ENCODE measurements at regions not wholly inside any gene's neighbourhood (a gene's known extent, or its start where the extent isn't known, plus 50 kb on each side); places are given as distances from the start of the nearest gene placed in this dataset.

DNA sequence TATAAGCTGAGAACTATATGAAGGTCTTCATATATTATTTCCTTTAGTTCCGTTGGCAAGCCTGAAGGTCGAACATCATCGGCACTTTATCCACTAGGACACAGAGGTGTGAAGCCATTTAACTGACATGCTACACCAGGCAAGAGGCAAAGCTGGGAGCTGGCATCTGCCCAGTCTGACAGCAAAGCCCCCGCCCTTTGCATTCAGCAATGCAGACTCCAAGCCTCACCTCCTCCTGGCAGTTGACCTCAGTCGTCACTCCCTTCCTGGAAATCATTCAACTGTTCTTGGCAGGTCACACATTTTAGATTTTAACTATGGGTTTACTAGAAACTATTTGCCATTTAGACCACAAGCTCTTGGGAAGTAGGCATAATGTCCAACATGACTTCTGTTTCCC, 135.8 kb upstream of the FRG1 start:
- TF ChIP-seq, protein P1, sequence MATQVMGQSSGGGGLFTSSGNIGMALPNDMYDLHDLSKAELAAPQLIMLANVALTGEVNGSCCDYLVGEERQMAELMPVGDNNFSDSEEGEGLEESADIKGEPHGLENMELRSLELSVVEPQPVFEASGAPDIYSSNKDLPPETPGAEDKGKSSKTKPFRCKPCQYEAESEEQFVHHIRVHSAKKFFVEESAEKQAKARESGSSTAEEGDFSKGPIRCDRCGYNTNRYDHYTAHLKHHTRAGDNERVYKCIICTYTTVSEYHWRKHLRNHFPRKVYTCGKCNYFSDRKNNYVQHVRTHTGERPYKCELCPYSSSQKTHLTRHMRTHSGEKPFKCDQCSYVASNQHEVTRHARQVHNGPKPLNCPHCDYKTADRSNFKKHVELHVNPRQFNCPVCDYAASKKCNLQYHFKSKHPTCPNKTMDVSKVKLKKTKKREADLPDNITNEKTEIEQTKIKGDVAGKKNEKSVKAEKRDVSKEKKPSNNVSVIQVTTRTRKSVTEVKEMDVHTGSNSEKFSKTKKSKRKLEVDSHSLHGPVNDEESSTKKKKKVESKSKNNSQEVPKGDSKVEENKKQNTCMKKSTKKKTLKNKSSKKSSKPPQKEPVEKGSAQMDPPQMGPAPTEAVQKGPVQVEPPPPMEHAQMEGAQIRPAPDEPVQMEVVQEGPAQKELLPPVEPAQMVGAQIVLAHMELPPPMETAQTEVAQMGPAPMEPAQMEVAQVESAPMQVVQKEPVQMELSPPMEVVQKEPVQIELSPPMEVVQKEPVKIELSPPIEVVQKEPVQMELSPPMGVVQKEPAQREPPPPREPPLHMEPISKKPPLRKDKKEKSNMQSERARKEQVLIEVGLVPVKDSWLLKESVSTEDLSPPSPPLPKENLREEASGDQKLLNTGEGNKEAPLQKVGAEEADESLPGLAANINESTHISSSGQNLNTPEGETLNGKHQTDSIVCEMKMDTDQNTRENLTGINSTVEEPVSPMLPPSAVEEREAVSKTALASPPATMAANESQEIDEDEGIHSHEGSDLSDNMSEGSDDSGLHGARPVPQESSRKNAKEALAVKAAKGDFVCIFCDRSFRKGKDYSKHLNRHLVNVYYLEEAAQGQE (IDR thresholded peaks at IDR 0.05; ENCODE audit: insufficient read depth in 1 of 2, low read depth in 2 of 2, low read length in 1 of 2) = no peak
- TF ChIP-seq, protein P2, sequence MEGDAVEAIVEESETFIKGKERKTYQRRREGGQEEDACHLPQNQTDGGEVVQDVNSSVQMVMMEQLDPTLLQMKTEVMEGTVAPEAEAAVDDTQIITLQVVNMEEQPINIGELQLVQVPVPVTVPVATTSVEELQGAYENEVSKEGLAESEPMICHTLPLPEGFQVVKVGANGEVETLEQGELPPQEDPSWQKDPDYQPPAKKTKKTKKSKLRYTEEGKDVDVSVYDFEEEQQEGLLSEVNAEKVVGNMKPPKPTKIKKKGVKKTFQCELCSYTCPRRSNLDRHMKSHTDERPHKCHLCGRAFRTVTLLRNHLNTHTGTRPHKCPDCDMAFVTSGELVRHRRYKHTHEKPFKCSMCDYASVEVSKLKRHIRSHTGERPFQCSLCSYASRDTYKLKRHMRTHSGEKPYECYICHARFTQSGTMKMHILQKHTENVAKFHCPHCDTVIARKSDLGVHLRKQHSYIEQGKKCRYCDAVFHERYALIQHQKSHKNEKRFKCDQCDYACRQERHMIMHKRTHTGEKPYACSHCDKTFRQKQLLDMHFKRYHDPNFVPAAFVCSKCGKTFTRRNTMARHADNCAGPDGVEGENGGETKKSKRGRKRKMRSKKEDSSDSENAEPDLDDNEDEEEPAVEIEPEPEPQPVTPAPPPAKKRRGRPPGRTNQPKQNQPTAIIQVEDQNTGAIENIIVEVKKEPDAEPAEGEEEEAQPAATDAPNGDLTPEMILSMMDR (IDR thresholded peaks at IDR 0.05) = no peak
- TF ChIP-seq TCF7L2 (IDR thresholded peaks at IDR 0.05; ENCODE audit: low read depth, low read length) = no peak
- TF ChIP-seq POLR2AphosphoS5 (IDR thresholded peaks at IDR 0.05; ENCODE audit: low read depth, low read length) = no peak
